ENCODE measurements at regions not wholly inside any gene's neighbourhood (a gene's known extent, or its start where the extent isn't known, plus 50 kb on each side); places are given as distances from the start of the nearest gene placed in this dataset.
"Not testable (repeated sequence)": the region's sequence is repeated elsewhere in the genome, so short reads cannot be mapped to it uniquely, and the experiment has no call there.

DNA sequence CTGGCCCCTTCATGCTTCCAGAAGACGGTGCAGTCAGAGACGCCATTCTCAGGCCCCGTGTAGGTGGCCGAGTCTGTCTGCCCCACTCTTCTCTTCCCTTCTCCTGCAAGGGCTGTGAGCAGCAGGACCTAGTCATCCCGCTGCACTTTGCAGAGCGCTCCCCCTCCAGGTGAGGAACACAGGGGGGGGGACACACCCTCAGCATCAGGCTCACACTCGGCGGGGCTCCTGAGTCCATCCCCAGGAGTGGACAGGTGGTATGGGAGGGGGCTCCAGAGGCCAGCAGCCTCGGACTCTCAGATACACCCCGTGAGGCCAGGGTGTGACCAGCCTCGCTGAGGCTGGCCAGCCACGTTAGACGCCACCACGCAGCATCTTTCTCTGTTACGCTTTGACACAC lies 460.5 kb upstream of the MYT1L start:
- DNase-seq, result no peak

DNA sequence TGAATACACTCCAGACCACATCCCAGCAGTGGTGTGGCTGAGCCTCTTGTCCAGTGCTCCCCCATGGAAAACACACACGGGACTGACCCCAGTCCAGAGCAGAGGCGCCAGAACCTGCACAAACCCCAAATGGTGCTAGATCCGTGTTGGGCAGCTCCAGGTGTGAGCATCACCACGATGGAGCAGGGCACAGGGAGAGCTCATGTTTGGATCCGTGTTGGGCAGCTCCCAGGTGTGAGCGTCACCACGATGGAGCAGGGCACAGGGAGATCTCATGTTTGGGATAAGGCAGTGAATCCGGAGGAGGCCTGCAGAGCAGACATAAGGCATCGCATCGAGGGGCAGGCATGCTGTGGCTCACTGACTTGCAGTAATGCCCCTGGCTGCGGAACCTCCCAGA lies 460.0 kb upstream of the MYT1L start:
- no peak for DNase-seq

DNA sequence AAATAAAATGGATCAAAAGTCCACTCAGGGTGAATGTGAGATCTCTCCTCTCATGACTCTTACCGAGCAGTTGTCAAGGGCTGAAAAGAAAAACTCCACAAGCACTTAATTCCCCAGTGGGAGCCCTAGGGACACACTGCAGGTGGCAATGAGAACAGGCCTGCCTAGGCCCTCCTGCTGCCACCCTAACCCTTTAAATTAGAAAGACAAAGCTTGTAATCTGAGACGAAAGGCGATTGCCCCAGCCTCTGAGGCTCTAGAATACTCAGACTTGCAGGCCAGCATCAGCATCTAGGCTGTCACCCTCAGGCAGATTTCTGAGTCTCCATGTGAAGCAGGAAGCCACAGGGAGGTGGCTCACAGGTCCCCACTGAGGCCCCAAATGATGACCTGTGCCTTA lies 457.0 kb upstream of the MYT1L start:
- DNase-seq, result no peak

- no peak for DNase-seq
These were observed 456.3 kb upstream of the MYT1L start for GRCh38 chr2:2787301-2787907.

GRCh38 chr2:2782007-2782406 lies 450.9 kb upstream of the MYT1L start:
- DNase-seq, result no peak

DNA sequence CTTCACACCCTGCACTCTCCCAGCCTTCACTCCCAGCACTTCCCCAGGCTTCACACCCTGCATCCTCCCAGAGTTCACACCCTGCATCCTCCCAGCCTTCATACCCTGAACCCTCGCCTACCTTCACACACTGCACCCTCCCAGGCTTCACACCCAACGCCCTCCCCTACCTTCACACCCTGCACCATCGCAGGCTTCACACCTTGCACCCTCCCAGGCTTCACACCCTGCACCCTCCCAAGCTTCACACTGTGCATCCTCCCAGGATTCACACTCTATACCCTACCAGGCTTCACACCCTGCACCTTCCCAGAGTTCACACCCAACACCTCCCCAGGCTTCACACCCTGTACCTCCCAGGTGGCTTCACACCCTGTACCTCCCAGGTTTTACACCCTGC lies 448.7 kb upstream of the MYT1L start:
- no peak for DNase-seq

DNA sequence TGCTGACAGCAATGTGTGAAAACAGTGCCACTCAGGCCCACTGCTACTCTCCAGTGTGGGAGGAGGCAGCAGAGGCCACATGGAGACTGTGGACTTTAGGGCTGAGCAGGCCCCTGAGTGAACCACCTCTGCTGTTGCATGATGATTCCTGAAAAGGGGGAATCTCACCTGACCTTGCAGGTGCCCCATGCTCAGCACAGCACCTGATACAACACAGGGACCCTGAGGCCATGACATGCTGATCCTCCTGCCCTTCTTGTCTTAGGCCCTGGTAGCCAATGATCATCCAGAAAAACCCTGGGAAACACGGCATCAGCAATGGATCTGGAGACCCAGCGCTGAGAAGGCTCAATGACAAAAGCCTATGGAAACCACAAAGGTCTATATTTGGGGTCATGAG lies 446.8 kb upstream of the MYT1L start:
- no peak for DNase-seq

GRCh38 chr2:2777213-2777612 lies 446.1 kb upstream of the MYT1L start:
- DNase-seq, result no peak

DNA sequence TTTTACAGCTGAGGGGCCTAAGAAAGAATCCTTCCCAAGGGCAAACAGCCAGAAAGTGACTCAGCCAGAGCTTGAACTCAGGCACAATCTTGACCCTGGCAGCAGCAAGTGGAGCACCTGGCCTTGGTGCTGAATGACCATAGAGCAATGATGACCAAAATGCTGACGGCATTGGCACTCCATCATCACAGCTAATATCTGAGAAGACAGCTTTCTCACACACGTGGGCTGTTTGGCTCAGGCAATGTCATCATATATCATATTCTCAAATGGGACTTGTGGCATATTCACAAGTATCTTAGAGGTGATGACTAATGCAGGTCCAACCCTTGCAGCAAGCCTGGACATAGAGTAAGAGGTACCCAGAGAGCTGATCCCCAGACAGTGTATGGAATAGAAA lies 443.9 kb upstream of the MYT1L start:
- DNase-seq, result no peak

GRCh38 chr2:2773692-2774091 lies 442.6 kb upstream of the MYT1L start:
- no peak for DNase-seq

DNA sequence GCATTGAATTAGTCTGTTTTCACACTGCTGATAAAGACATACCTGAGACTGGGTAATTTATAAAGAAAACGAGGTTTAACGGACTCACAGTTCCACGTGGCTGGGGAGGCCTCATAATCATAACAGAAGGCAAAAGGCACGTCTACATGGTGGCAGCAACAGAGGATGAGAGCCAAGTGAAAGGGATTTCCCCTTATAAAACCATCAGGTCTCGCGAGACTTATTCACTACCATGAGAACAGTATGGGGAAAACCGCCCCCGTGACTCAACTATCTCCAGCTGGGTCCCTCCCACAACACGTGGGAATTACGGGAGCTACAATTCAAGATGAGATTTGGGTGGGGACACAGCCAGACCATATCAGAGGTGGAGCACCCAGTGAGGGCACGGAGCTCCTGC lies 442.0 kb upstream of the MYT1L start:
- DNase-seq, result not testable (repeated sequence)

DNA sequence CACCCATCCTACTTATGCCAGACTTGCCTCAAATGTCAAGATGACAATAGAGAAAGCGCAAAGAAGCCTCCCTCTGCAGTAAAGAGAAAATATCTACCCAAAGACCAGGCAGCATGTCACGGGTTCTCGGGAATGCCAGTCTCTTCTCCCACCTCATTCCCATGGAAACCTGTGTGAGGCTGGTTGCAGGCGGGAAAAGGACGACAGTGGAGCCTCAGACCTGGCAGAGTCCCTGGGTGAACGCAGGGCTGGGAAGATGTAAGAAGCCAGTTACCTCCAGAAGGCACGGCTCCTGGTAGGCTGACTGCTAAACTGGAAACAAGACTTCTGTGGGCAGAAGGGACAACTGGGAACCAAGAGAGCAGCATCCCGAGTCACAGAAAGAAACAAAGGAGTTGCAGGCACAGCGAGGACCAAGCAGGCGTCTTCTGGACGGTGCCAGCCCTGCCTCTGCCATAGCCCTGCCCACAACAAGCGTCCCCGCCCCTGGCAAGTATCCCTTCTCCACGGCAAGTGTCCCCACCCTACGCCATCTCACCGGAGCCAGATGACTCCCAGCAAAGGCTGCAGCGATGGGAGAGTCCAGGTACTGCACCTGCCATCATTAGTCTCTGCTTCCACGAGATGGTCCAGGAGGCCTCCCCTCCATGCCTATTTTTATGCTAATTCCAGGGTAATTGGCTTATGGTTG lies 440.8 kb upstream of the MYT1L start:
- no peak for DNase-seq

- no peak for DNase-seq
These were observed 438.7 kb upstream of the MYT1L start for GRCh38 chr2:2769481-2770431.

- no peak for DNase-seq
These were observed 437.4 kb upstream of the MYT1L start for GRCh38 chr2:2768476-2768875.

GRCh38 chr2:2767837-2768236 lies 436.8 kb upstream of the MYT1L start:
- DNase-seq, result no peak

DNA sequence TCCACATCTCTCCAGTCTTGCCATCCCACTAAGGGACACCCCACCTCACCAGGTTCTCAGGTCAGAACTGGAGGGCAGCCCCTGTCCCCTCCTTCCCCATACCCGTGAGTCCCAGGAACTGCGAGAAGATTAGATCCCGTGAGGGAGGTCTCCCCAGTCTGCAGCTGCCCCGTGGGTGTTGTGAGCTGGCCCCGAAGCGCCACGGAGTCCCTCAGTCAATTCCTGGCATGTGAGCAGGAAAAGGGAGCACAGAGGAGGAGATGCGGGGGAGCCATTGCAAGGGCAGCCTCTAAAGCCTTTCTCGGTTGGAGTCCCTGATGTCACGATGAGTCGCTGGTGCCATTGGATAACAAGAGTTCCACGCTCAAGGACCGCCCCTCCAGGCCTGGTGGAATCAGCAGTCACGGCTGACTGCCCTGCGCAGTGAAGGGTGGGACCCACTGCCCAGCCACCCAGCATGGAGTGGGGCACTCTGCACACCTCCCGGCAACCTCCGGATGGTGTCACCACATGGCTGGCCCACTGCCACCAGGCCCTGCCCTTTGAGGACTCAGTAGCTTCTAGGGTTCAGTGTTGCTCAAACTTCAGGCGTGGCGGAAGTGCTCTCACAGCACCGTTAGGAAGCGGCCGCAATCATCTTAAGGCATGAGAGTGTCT lies 434.9 kb upstream of the MYT1L start:
- no peak for DNase-seq

- DNase-seq, result no peak
These were observed 434.2 kb upstream of the MYT1L start for GRCh38 chr2:2765176-2765800.

GRCh38 chr2:2764739-2765138 lies 433.7 kb upstream of the MYT1L start:
- no peak for DNase-seq

DNA sequence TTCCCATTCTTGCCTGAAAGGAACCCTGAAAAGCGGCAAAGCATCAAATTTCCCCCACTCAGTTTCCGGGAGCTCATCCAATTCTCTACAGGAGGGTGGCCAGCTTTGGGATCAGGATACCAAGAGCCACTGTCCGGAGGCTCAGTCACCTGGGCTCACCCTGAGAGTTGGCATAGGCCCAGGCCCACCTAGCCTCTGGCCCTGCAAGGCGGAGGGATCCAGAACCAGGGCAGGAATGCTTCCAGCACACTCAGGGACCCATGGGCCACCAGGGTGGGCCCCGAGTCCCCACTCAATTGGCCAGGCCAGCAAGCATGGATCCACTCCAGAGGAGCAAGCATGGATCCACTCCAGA lies 432.9 kb upstream of the MYT1L start:
- no peak for DNase-seq

GRCh38 chr2:2763351-2764000 lies 432.4 kb upstream of the MYT1L start:
- no peak for DNase-seq

- DNase-seq, result no peak
These were observed 431.8 kb upstream of the MYT1L start for GRCh38 chr2:2762913-2763312.

Measured in fibroblast of skin of abdomen (primary cell).